HEK293T (cell line): ENCODE measurements at regions not wholly inside any gene's neighbourhood (a gene's known extent, or its start where the extent isn't known, plus 50 kb on each side); places are given as distances from the start of the nearest gene placed in this dataset.

Source experiments
- CTCF ChIA-PET: fragments of 350-600 bp; formaldehyde crosslinking; extraction: SDS; loops from one replicate; lab custom pipeline; 2021; ENCODE audit warnings: antibody characterized with exemption, inconsistent platforms; lab: Yijun Ruan, JAX
- POLR2A ChIA-PET: fragments of 350-600 bp; formaldehyde crosslinking; extraction: SDS; loops from one replicate; lab custom pipeline; 2020; ENCODE audit warnings: antibody characterized with exemption, inconsistent platforms; lab: Yijun Ruan, JAX
- DNase-seq: peaks from one replicate; pipeline ENCODE4 v3.0.0; 2012; ENCODE audit warnings: mixed read lengths; ENCODE audit errors: extremely low spot score
- ARNT ChIP-seq: fragments of 450-650 bp; IDR thresholded peaks from 2 replicates; pipeline ENCODE4 v1.6.1; 2017; ENCODE audit warnings: mild to moderate bottlenecking
- BHLHE40 ChIP-seq: fragments of 450-650 bp; IDR thresholded peaks from 2 replicates; pipeline ENCODE4 v1.6.1; 2016; ENCODE audit warnings: mild to moderate bottlenecking, moderate library complexity, borderline replicate concordance
- CTBP1 ChIP-seq: fragments of 450-650 bp; IDR thresholded peaks from 2 replicates; pipeline ENCODE4 v1.6.1; 2016; ENCODE audit warnings: borderline replicate concordance
- ELF4 ChIP-seq: fragments of 450-650 bp; IDR thresholded peaks from 2 replicates; pipeline ENCODE4 v1.6.1; 2017; ENCODE audit warnings: antibody characterized with exemption
- FOXA1 ChIP-seq: fragments of 450-650 bp; IDR thresholded peaks from 2 replicates; pipeline ENCODE4 v1.6.1; 2016; ENCODE audit warnings: mild to moderate bottlenecking
- FOXK2 ChIP-seq: fragments of 450-650 bp; IDR thresholded peaks from 2 replicates; pipeline ENCODE4 v1.6.1; 2016; ENCODE audit warnings: mild to moderate bottlenecking
- FOXM1 ChIP-seq: fragments of 450-650 bp; IDR thresholded peaks from 2 replicates; pipeline ENCODE4 v1.6.1; 2017; ENCODE audit warnings: mild to moderate bottlenecking, borderline replicate concordance
- HDGF ChIP-seq: fragments of 450-650 bp; IDR thresholded peaks from 2 replicates; pipeline ENCODE4 v1.6.1; 2017; ENCODE audit warnings: antibody characterized with exemption, borderline replicate concordance
- L3MBTL2 ChIP-seq: fragments of 450-650 bp; conservative IDR thresholded peaks from 2 replicates; pipeline ENCODE4 v1.6.1; 2016; ENCODE audit warnings: mild to moderate bottlenecking
- LEF1 ChIP-seq: fragments of 450-650 bp; IDR thresholded peaks from 2 replicates; pipeline ENCODE4 v1.6.1; 2017; ENCODE audit warnings: mild to moderate bottlenecking, borderline replicate concordance
- NFRKB ChIP-seq: fragments of 450-650 bp; IDR thresholded peaks from 2 replicates; pipeline ENCODE4 v1.6.1; 2016; ENCODE audit warnings: mild to moderate bottlenecking, moderate library complexity
- PKNOX1 ChIP-seq: fragments of 450-650 bp; IDR thresholded peaks from 2 replicates; pipeline ENCODE4 v1.6.1; 2016
- SP1 ChIP-seq: fragments of 450-650 bp; IDR thresholded peaks from 2 replicates; pipeline ENCODE4 v1.6.1; 2017
- SUZ12 ChIP-seq: fragments of 450-650 bp; IDR thresholded peaks from 2 replicates; pipeline ENCODE4 v1.6.1; 2016; ENCODE audit warnings: mild to moderate bottlenecking
- TARDBP ChIP-seq: fragments of 450-650 bp; IDR thresholded peaks from 2 replicates; pipeline ENCODE4 v1.6.1; 2016
- ZNF384 ChIP-seq: fragments of 450-650 bp; IDR thresholded peaks from 2 replicates; pipeline ENCODE4 v1.6.1; 2016

GRCh38 chr5:145280214-145280613 lies 554.9 kb downstream of the PRELID2 start:
- POLR2A ChIA-PET = no interaction called here
- TF ChIP-seq TARDBP (no peak), ELF4 (no peak), FOXA1 (no peak), HDGF (no peak), FOXM1 (no peak), ZNF384 (no peak), CTBP1 (no peak), ARNT (no peak), NFRKB (no peak), FOXK2 (no peak), SUZ12 (no peak)
- CTCF ChIA-PET = interaction anchor here (0.5 kb wide), 1 partner anchor 608 kb away, joined by 3 read pairs; no protein-coding TSS in a partner anchor
- no peak for DNase-seq

DNA sequence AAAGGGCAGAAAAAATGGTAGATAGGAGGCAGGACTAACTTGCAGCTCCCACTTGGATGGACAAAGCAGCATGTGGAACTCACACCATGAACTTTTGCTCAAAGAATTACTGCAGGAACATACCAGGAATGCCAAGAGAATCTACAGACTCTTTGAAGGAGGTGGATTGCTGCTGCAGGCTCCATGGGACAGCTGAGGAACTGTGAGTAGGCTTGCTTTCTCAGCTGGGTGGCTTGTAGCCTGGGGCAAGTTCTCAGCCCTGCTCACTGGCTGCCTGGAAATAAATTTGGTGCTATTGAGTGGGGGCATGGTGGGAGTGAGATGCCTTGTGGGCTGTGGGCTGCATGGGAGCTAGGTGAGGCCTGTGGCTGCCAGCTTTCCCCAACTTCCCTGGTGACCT lies 574.5 kb downstream of the PRELID2 start:
- CTCF ChIA-PET = no interaction called here

DNA sequence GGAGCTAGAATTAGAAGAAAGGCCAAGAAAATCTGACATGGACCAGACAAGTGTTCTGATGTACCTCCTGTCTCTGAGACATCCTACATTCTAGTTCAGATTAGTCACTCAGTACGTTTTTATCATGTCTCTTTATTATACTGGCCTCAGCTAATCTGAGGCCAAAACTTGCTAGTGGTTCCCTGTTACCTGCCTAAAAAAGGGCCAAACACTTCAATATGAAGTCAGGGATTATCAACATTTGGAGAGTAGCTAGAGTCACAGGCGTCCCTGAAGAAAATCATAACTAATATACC lies 587.4 kb downstream of the PRELID2 start:
- TF ChIP-seq HDGF = no peak
- no peak for TF ChIP-seq ZNF384
- TF ChIP-seq LEF1 = no peak
- no peak for TF ChIP-seq PKNOX1
- TF ChIP-seq L3MBTL2 = no peak
- TF ChIP-seq TARDBP = no peak
- no peak for TF ChIP-seq SP1
- TF ChIP-seq CTBP1 = no peak
- no peak for TF ChIP-seq BHLHE40
- TF ChIP-seq FOXA1 = no peak
- TF ChIP-seq SUZ12 = no peak
- no peak for TF ChIP-seq FOXM1
- no peak for TF ChIP-seq ARNT
- TF ChIP-seq FOXK2 = no peak
- TF ChIP-seq ELF4 = no peak
- no peak for TF ChIP-seq NFRKB
- ChIA-PET CTCF (no interaction called here), POLR2A (no interaction called here)
- no peak for DNase-seq

More for the DNA sequence above, 574.5 kb downstream of the PRELID2 start:
- POLR2A ChIA-PET = no interaction called here
- TF ChIP-seq ZNF384 (no peak), LEF1 (no peak), SUZ12 (no peak), FOXM1 (no peak), FOXA1 (no peak), CTBP1 (no peak), HDGF (no peak), L3MBTL2 (no peak), SP1 (no peak), ARNT (no peak), BHLHE40 (no peak), FOXK2 (no peak), TARDBP (no peak), NFRKB (no peak), PKNOX1 (no peak), ELF4 (no peak)
- DNase-seq = no peak

DNA sequence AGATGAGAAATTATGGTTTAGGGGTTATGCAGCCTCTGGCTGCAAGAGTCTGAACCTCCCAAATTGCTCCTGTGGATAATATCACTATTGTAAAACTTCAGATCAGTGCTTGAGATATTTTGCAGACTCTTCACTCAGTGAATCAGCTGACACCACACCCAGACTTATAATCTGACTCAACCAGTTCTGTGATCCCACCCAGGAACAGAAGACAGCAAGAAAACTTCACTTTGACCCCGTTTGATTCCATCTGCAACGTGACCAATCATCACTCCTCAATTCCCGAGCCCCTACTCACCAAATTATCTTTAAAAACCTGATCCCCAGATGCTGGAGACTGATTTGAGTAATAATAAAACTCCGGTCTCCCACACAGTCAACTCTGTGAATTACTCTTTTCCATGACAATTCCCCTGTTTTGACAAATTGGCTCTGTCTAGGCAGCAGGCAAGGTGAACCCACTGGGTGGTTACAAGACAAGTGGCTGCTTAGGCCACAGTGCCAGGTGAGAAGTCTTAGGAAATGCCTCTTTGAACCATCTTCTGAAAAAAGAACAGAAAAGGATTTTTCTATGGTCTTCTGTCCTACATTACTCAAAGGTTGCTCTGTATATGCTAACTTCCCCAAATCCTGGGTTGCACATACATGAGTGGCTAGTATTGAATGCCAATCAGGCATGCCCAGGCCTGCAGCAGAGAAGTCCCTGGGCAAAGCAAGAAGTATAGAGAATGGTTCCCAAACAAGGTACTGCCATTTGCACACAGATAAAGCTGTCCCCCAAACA lies 588.0 kb downstream of the PRELID2 start:
- ChIA-PET POLR2A (no interaction called here), CTCF (no interaction called here)
- no peak for TF ChIP-seq ZNF384
- no peak for TF ChIP-seq SUZ12
- TF ChIP-seq L3MBTL2 = no peak
- TF ChIP-seq FOXM1 = no peak
- no peak for TF ChIP-seq NFRKB
- no peak for DNase-seq

- ChIA-PET CTCF (no interaction called here), POLR2A (no interaction called here)
- DNase-seq = no peak
- TF ChIP-seq CTBP1 (no peak), ELF4 (no peak), ZNF384 (no peak), PKNOX1 (no peak), NFRKB (no peak), TARDBP (no peak)
Observed at GRCh38 chr5:145246379-145246778, 588.8 kb downstream of the PRELID2 start.

- no peak for TF ChIP-seq CTBP1
- no peak for TF ChIP-seq ZNF384
- no peak for TF ChIP-seq TARDBP
- no peak for TF ChIP-seq NFRKB
- TF ChIP-seq FOXM1 = no peak
- no peak for TF ChIP-seq FOXK2
- TF ChIP-seq BHLHE40 = no peak
- no peak for TF ChIP-seq SUZ12
- no peak for TF ChIP-seq SP1
- no peak for TF ChIP-seq LEF1
- CTCF ChIA-PET = no interaction called here
- no peak for DNase-seq
- POLR2A ChIA-PET = no interaction called here
Observed at GRCh38 chr5:145245354-145245753, 589.8 kb downstream of the PRELID2 start.
